Stimulated activated CD4-positive, alpha-beta T cell treated with anti-CD3 and anti-CD28 coated beads, Interleukin-15, amount 100 ng/mL, for 24 hours (primary cell): ENCODE measurements at regions not wholly inside any gene's neighbourhood (a gene's known extent, or its start where the extent isn't known, plus 50 kb on each side); places are given as distances from the start of the nearest gene placed in this dataset.
"Not testable (repeated sequence)": the region's sequence is repeated elsewhere in the genome, so short reads cannot be mapped to it uniquely, and the experiment has no call there.

ENCODE experiments used
- DNase-seq: peaks from one replicate; pipeline ENCODE4 v3.0.0-alpha.2; 2020

DNA sequence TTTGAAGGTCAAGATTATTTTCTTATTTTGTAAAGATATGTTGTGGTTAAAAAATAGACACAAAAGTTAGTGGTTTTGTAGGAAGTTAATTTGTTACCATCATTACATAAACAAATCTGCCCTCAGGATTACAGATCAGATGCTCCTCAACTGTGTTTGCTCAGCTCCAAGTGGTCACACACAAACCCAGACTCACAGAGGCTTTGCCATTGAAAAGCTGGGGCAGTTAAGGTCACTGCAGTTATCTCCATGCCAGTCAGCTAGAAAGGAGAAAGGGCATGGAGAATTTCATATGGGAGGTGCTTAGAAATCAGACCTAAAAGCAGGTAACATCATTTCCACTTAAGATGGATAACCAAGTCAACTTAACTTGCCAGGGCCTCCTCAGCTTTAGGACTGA lies 825.7 kb upstream of the GBE1 start:
- DNase-seq: no peak

DNA sequence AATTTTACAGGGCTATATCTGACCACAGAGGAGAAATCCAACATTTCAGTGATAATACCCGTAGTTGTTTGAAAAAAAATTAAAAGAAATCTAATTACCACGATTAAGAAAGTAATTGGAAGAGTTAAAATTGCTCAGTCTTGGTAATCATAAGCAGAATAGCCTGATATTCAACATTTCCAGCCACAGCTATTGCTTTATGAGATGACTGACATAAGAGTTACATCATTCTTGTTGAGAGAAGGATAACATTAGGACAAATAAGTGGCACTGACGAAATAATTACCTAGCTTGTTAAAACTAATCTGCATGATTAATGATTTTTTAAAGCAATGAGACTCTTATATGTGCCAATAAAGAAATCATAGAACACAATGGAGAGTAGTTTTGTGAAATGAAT lies 825.0 kb upstream of the GBE1 start:
- no peak for DNase-seq

- not testable (repeated sequence) for DNase-seq
Observed at GRCh38 chr3:82586002-82586401, 824.6 kb upstream of the GBE1 start.

DNA sequence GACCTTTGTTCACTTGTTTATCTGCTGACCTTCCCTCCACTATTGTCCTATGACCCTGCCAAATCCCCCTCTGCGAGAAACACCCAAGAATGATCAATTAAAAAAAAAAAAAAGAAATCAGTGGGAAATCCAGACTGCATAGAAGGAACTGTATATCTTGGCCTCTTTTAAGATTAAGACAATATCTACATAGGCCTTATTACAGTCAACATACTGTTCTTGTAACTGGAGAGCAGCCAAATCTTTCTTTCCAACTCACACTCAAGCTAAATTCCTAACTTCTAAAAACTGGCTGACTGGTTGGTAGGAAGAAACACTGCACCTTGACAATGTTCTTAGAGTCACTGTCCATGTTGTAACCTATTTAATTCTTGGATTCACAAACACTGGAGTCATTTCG lies 824.1 kb upstream of the GBE1 start:
- DNase-seq: not testable (repeated sequence)

DNA sequence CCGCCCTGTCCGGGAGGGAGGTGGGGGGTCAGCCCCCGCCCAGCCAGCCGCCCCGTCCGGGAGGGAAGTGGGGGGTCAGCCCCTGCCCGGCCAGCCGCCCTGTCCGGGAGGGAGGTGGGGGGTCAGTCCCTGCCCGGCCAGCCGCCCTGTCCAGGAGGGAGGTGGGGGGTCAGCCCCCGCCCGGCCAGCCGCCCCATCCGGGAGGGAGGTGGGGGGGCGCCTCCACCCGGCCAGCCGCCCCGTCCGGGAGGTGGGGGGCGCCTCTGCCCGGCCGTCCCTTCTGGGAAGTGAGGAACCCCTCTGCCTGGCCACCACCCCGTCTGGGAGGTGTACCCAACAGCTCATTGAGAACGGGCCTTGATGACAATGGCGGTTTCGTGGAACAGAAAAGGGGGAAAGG lies 823.4 kb upstream of the GBE1 start:
- DNase-seq: not testable (repeated sequence)

DNA sequence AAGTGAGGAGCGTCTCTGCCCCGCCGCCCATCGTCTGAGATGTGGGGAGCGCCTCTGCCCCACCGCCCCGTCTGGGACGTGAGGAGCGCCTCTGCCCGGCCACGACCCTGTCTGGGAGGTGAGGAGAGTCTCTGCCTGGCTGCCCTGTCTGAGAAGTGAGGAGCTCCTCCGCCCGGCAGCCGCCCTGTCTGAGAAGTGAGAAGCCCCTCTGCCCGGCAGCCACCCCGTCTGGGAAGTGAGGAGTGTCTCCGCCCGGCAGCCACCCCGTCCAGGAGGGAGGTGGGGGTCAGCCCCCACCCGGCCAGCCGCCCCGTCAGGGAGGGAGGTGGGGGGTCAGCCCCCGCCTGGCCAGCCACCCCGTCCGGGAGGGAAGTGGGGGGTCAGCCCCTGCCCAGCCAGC lies 823.0 kb upstream of the GBE1 start:
- DNase-seq: not testable (repeated sequence)

GRCh38 chr3:82581350-82581749 lies 819.9 kb upstream of the GBE1 start:
- no peak for DNase-seq

- no peak for DNase-seq
Observed at GRCh38 chr3:82572721-82573120, 811.3 kb upstream of the GBE1 start.

GRCh38 chr3:82568776-82569338 lies 807.4 kb upstream of the GBE1 start:
- DNase-seq: no peak

DNA sequence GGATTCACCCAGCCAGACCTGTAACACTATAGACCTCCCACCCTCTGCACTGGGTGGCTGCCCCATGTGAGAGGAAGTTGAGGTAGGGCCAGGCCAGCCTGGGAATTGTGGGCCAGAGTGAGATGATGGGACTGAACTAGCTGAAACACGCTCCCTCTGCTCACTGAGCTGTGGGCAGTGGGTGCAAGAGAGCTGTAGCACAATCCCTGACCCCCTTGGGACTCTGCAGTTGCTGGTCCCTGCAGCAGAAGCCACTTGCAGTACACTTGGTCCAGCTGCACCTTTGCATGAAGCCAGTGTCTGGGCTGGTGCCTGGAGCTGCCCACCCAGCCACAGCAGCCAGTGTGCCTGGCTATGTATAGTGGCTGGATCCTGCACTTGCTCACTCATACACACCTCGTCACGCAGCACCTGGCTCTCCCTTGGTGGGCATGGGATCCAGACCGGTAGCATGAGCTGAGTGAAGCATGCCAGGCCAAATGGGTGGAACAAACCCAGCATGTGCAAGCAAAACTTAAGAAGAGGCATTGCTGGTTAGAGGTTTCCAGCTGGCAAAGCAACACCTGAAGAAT lies 805.7 kb upstream of the GBE1 start:
- DNase-seq: no peak

DNA sequence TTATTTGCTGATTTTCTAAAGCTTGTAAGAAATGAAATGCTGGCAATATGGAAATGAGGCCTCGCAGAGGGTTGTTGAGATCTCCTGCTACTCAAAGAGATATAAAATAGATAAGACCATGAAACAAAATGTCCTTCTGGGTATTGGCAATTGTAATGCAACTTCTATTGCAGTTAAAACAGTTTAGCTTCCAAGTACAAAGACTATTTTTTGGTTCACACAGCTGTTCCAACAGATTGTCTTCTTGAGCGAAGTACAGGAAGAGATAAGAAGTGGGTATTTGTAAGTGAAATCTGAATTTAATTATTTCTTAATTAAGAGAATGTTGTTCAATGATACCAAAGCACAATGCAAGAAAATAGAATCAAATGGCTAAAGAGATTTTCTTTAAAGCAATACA lies 801.5 kb upstream of the GBE1 start:
- DNase-seq: no peak

GRCh38 chr3:82561784-82562183 lies 800.3 kb upstream of the GBE1 start:
- no peak for DNase-seq

GRCh38 chr3:82558081-82558480 lies 796.6 kb upstream of the GBE1 start:
- no peak for DNase-seq

- DNase-seq: no peak
Observed at GRCh38 chr3:82556113-82556512, 794.7 kb upstream of the GBE1 start.

- not testable (repeated sequence) for DNase-seq
Observed at GRCh38 chr3:82542556-82542955, 781.1 kb upstream of the GBE1 start.

DNA sequence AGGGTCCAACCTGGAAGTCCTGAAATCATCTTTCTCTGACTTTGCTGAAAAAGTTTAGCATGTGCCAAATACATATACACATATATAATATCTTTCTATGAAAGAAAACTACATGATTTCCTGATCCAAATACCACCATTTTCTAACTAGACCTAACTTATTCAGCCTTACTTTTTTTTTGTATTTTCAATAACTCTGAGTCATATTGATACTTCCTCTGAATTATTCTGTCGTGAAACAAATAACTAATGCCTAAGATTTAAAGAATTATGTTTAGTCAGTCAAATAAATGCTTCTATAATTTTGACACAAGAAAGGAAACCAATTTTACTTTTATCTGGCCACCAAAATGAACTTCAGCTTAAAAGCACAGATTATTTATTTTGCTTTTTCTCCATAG lies 760.2 kb upstream of the GBE1 start:
- no peak for DNase-seq

DNA sequence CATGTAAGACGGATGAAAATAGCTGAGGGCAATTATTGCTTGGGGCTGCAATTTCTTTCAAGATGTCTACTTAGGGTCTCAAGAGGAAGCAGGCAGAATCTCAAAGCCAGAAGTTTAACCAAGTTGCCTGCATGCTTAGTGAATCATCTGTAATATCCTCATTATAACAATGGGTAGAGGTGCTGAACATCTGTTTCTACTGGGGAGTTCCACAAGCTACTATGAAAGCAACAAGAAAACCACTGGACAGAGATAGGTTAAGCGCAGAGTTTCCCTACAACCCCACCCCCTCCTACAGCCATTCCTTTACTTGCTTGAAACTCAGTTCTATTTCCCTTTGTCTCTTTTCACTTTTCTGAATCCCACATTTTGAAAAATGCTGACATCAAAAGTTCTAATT lies 759.4 kb upstream of the GBE1 start:
- DNase-seq: no peak

- no peak for DNase-seq
Observed at GRCh38 chr3:82509951-82510603, 748.6 kb upstream of the GBE1 start.

DNA sequence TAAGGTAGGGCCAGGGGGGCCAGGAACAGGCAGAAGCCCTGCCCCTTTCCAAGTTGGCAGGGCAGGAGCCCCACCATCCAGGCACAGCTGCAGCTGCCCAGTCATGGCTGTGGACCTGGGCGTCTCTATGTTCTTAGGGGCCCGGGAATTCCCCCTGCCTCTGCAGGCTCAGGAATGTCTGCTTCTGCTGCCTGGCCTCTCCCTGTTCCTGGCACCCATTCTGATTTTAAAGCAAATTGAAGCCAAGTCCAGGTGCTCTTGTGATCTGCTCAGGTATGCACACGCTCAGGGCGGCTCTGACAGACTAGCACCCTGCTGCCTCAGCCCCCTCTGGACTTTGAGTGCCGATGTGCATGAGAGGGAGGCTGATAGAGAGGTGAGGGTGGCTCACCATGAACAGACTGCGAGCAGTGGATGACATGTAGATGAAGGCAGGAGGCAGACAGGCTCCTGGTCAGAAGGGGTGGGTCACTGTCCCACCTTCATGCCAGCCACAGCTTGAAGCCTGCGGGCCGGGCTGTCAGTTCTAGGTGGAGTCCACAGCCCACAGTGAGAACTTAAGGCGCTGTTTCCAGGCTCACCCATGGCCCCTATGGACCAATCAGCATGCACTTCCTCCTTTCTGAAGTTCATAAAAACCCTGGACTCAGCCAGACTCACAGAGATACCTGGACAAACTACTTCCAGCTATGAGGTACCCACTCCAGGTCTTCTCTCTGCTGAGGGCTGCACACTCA lies 747.8 kb upstream of the GBE1 start:
- DNase-seq: no peak

DNA sequence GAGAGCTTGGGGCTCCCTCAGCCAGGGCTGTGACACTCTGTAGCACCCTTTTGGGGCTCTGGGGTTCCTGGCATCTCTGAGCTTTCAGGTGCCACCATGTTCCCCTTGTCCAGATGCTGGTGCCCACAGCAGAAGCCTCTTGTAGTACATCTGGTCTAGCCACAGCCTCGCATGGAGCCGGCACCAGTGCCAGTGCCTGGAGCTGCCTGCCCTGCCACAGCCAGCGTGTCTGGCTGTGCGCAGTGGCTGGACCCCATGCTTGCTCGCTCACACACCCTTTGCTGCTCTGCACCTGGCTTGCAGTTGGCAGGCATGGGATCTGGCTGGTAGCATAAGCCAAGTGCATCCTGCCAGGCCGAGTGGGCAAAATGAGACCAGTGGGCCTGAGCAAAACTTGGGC lies 744.8 kb upstream of the GBE1 start:
- no peak for DNase-seq

- DNase-seq: no peak
Observed at GRCh38 chr3:82505079-82505756, 743.8 kb upstream of the GBE1 start.

- no peak for DNase-seq
Observed at GRCh38 chr3:82498186-82498585, 736.7 kb upstream of the GBE1 start.

- no peak for DNase-seq
Observed at GRCh38 chr3:82496890-82497560, 735.6 kb upstream of the GBE1 start.
